HL-60 (cell line): ENCODE measurements at regions not wholly inside any gene's neighbourhood (a gene's known extent, or its start where the extent isn't known, plus 50 kb on each side); places are given as distances from the start of the nearest gene placed in this dataset.
"Not testable (repeated sequence)": the region's sequence is repeated elsewhere in the genome, so short reads cannot be mapped to it uniquely, and the experiment has no call there.

Experiments used
- DNase-seq, 2 experiments: peaks; one replicate each; pipeline ENCODE4 v3.0.0-alpha.2; 2010 to 2020; ENCODE audit warnings: low read depth in 1 of 2, low spot score in 1 of 2
- H3K27ac ChIP-seq: fragments of 250-450 bp; sonication (Bioruptor Pico); replicated peaks from 2 replicates; pipeline ENCODE4 v1.5.1; 2020; ENCODE audit warnings: mild to moderate bottlenecking, moderate library complexity
- H3K27me3 ChIP-seq: fragments of 250-450 bp; sonication (Bioruptor Pico); 2 replicates; pipeline ENCODE4 v1.5.1; 2021; ENCODE audit warnings: mild to moderate bottlenecking, moderate library complexity; ENCODE audit not compliant: insufficient read depth, poor library complexity, severe bottlenecking
- H3K4me3 ChIP-seq: replicated peaks from 2 replicates; pipeline ENCODE4 v1.5.1; 2011; ENCODE audit warnings: mild to moderate bottlenecking, control low read depth, low read length; ENCODE audit not compliant: insufficient read depth
- GABPA ChIP-seq: IDR thresholded peaks from 2 replicates; pipeline ENCODE4 v1.6.1; 2012; ENCODE audit warnings: low read depth
- POLR2AphosphoS5 ChIP-seq: IDR thresholded peaks from 2 replicates; pipeline ENCODE4 v1.6.1; 2012; ENCODE audit warnings: low read depth
- SPI1 ChIP-seq: IDR thresholded peaks from 2 replicates; pipeline ENCODE4 v1.6.1; 2012; ENCODE audit warnings: low read depth, mild to moderate bottlenecking, borderline replicate concordance
- TF ChIP-seq, protein P1 (sequence below): IDR thresholded peaks from 2 replicates; pipeline ENCODE4 v1.6.1; 2012; ENCODE audit warnings: low read depth; ENCODE audit not compliant: insufficient replicate concordance
- TF ChIP-seq, protein P2 (sequence below): IDR thresholded peaks from one replicate; pipeline ENCODE4 v1.5.1; 2011; ENCODE audit warnings: low read length, control low read depth, inconsistent platforms; ENCODE audit not compliant: insufficient read depth

DNA sequence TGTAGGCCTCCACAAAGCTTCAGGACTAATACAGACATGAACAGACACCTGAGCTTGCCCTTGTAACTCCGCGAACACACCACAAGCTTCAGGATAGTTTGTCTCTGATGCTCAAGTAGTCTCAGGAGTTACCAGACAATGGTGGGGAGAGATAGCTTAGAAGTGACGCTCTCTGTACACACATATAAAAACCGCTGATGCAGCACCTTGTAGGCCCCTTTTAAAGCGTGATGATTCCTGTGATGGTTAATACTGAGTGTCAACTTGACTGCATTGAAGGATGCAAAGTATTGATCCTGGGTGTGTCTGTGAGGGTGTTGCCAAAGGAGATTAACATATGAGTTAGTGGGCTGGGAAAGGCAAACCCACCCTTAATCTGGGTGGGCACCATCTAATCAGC lies 78.7 kb downstream of the MAGED4 start:
- DNase-seq = no peak
- Histone ChIP-seq H3K4me3 (no peak overlapping the region), H3K27me3 (peaks cover 5% of the 10 kb centered on the region), H3K27ac (no peak overlapping the region)
- TF ChIP-seq, protein P1, sequence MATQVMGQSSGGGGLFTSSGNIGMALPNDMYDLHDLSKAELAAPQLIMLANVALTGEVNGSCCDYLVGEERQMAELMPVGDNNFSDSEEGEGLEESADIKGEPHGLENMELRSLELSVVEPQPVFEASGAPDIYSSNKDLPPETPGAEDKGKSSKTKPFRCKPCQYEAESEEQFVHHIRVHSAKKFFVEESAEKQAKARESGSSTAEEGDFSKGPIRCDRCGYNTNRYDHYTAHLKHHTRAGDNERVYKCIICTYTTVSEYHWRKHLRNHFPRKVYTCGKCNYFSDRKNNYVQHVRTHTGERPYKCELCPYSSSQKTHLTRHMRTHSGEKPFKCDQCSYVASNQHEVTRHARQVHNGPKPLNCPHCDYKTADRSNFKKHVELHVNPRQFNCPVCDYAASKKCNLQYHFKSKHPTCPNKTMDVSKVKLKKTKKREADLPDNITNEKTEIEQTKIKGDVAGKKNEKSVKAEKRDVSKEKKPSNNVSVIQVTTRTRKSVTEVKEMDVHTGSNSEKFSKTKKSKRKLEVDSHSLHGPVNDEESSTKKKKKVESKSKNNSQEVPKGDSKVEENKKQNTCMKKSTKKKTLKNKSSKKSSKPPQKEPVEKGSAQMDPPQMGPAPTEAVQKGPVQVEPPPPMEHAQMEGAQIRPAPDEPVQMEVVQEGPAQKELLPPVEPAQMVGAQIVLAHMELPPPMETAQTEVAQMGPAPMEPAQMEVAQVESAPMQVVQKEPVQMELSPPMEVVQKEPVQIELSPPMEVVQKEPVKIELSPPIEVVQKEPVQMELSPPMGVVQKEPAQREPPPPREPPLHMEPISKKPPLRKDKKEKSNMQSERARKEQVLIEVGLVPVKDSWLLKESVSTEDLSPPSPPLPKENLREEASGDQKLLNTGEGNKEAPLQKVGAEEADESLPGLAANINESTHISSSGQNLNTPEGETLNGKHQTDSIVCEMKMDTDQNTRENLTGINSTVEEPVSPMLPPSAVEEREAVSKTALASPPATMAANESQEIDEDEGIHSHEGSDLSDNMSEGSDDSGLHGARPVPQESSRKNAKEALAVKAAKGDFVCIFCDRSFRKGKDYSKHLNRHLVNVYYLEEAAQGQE = no peak
- no peak for TF ChIP-seq SPI1
- no peak for TF ChIP-seq GABPA
- no peak for TF ChIP-seq POLR2AphosphoS5
- TF ChIP-seq, protein P2, sequence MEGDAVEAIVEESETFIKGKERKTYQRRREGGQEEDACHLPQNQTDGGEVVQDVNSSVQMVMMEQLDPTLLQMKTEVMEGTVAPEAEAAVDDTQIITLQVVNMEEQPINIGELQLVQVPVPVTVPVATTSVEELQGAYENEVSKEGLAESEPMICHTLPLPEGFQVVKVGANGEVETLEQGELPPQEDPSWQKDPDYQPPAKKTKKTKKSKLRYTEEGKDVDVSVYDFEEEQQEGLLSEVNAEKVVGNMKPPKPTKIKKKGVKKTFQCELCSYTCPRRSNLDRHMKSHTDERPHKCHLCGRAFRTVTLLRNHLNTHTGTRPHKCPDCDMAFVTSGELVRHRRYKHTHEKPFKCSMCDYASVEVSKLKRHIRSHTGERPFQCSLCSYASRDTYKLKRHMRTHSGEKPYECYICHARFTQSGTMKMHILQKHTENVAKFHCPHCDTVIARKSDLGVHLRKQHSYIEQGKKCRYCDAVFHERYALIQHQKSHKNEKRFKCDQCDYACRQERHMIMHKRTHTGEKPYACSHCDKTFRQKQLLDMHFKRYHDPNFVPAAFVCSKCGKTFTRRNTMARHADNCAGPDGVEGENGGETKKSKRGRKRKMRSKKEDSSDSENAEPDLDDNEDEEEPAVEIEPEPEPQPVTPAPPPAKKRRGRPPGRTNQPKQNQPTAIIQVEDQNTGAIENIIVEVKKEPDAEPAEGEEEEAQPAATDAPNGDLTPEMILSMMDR = no peak

DNA sequence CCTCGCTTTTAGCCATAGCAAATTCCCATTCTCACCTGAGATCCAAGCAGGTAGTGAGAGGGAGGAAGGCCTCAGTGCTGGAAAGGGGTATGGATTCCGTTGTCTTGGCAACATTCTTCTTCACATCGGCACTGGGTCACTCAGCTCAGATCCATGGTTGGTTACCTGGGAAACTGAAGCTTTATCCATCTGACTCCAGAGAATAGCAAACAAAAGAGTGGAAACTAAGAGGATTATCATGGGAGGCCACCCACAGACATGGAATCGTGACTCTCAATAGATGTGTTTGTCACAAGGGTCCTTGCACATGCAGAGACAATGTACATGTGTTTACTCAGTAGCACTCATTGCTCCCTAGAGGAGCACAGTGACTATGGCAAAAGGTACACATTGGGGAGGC lies 81.0 kb downstream of the MAGED4 start:
- TF ChIP-seq SPI1 (no peak), GABPA (no peak), POLR2AphosphoS5 (no peak)
- TF ChIP-seq, protein P2 = no peak
- TF ChIP-seq, protein P1 = no peak
- no peak overlapping the region for H3K27ac ChIP-seq
- no peak overlapping the region for H3K4me3 ChIP-seq
- no peaks in the 10 kb centered on the region for H3K27me3 ChIP-seq
- no peak for DNase-seq

DNA sequence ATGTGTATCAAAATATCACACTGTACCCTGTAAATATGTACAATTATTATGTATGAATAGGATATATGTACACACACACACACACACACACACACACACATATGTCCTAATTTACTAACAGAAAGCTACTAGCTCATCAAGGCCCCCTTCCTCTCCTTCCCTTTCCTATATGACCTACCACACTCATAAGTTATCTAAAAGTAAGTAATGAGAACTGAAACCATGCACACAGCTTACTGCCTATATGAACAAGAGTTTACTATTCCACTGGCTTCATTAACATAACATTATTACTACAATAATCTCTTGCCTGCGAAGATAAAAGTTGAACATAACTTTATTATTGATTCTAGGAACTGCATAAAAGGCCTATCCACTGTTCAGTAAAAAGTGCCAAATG lies 83.8 kb downstream of the MAGED4 start:
- H3K27me3 ChIP-seq, H3K4me3 ChIP-seq, DNase-seq, H3K27ac ChIP-seq: not testable (repeated sequence)

DNA sequence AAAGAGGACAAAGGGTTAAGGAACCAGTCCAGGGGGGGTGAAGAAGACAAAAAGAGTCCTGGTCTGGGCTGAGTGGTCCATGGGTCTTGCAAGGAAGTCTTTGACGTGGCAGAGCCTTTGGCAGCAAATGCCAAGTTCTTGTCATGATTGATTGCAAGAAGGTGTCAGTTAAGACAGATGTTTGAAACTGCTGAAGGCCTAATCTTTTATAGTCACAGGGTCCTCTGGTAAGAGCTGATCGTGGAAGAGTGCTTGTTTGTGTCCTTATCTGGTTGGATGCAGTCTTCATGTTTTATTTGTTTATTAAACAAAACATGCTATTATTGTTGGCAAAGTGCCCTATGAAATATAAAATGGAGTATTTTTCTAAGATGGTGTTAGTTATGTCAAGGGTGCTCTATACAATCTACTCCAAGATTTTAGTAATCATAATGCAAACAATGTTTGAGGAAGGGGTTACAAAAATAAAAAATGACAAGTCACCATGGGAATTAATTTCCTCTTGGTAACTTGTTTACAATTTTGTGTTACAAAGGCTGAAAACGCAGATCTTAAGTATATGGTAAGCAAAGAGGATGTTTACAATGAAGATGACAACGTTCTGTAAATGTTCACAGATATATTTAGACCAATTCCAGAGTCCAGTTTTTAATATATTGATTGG lies 85.9 kb downstream of the MAGED4 start:
- no peaks in the 10 kb centered on the region for H3K27me3 ChIP-seq
- DNase-seq = no peak
- H3K4me3 ChIP-seq = no peak overlapping the region
- no peak overlapping the region for H3K27ac ChIP-seq
- TF ChIP-seq, protein P2 = no peak
- no peak for TF ChIP-seq SPI1
- TF ChIP-seq POLR2AphosphoS5 = no peak
- TF ChIP-seq, protein P1 = no peak
- TF ChIP-seq GABPA = no peak
